NCI-H1105 (cell line): ENCODE measurements at regions not wholly inside any gene's neighbourhood (a gene's known extent, or its start where the extent isn't known, plus 50 kb on each side); places are given as distances from the start of the nearest gene placed in this dataset.
A peak's percentile ranks its signal among the peaks of the same experiment; 100 is the strongest.
"Not testable (repeated sequence)": the region's sequence is repeated elsewhere in the genome, so short reads cannot be mapped to it uniquely, and the experiment has no call there.

Experiments
- DNase-seq: peaks from one replicate; lab custom pipeline; 2025; lab: John Stamatoyannopoulos, UW

- DNase-seq: no peak
These were observed 253.3 kb upstream of the KIAA1217 start for GRCh38 chr10:23955456-23956225.

DNA sequence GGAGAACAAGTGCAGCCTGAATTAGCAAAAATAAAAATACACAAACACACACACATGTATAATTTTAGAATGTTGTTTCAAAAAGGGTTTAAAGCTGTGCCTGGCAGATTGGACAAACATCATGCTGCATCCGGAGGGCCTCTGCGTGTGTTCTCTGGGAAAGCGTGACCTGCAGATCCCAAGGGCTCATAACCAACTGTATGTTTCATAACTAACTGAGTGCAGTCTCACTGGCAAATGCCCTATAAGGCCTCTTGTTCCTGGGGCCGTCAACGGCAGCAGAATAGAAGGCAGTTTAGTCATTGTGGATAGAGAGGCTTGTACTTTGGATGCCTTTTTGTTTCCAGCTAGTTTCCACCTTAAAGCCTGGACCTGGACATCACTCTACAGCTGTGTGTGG, 243.8 kb upstream of the KIAA1217 start:
- DNase-seq: no peak

GRCh38 chr10:23965880-23966279, 243.1 kb upstream of the KIAA1217 start:
- DNase-seq: no peak

DNA sequence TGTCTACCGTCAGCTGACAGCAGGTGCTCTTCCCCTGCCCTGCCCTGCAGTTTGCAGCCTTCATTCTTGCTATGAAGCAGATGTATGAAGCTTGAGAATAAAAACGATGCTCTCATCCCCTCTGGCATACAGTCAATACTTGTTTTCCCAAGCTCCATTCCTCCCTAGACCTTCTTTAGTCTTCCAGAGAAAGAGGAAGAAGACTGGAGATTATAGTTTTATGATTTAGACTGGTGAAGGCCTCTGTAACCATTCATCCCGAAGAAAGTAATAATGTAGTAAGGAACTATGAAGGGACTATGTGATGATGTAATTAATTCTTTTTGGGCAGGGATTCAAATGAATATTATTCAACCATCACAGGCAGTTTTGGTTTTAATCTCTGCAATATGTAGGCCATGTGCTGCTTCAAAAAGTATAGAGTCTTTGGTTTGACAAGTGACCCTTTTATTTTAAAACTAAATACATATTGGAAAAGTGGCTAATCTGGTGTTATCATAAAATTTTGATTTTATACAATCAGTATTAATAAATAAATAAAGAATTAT, 242.4 kb upstream of the KIAA1217 start:
- no peak for DNase-seq

GRCh38 chr10:23968301-23968700, 240.6 kb upstream of the KIAA1217 start:
- no peak for DNase-seq

- DNase-seq: no peak
These were observed 234.1 kb upstream of the KIAA1217 start for GRCh38 chr10:23974746-23975272.

- DNase-seq: no peak
These were observed 233.5 kb upstream of the KIAA1217 start for GRCh38 chr10:23975431-23975830.

GRCh38 chr10:23976275-23976674, 232.7 kb upstream of the KIAA1217 start:
- no peak for DNase-seq

GRCh38 chr10:23978317-23978716, 230.6 kb upstream of the KIAA1217 start:
- DNase-seq: no peak

DNA sequence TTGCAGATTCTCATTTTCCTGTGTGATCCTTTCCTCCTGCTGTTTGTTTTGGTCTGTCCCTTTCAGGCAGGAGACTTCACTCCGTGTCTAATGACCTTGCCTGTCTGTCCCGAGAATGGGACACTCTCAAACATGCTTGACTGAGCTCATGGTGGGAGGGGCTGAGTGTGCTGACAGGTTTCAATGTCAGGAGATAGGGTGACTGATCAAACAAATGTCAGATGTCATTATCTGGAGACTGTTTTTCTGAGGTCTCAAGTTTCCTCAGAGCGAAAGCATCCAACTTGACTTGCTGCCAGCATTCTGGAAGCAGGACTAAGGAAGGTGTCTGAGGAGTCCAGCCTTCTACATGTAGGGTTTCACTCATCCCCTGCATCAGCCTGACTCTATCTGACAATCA, 228.8 kb upstream of the KIAA1217 start:
- no peak for DNase-seq

- DNase-seq: no peak
These were observed 227.2 kb upstream of the KIAA1217 start for GRCh38 chr10:23981520-23982309.

DNA sequence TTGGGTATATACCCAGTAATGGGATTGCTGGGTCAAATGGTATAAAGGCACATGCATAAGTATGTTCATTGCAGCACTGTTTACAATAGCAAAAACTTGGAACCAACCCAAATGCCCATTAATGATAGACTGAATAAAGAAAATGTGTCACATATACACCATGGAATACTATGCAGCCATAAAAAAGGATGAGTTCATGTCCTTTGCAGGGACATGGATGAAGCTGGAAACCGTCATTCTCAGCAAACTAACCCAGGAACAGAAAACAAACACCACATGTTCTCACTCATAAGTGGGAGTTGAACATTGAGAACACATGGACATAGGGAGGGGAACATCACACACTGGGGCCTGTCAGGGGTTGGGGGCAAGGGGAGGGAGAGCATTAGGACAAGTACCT, 224.5 kb upstream of the KIAA1217 start:
- DNase-seq: not testable (repeated sequence)

GRCh38 chr10:23988006-23988405, 220.9 kb upstream of the KIAA1217 start:
- no peak for DNase-seq

DNA sequence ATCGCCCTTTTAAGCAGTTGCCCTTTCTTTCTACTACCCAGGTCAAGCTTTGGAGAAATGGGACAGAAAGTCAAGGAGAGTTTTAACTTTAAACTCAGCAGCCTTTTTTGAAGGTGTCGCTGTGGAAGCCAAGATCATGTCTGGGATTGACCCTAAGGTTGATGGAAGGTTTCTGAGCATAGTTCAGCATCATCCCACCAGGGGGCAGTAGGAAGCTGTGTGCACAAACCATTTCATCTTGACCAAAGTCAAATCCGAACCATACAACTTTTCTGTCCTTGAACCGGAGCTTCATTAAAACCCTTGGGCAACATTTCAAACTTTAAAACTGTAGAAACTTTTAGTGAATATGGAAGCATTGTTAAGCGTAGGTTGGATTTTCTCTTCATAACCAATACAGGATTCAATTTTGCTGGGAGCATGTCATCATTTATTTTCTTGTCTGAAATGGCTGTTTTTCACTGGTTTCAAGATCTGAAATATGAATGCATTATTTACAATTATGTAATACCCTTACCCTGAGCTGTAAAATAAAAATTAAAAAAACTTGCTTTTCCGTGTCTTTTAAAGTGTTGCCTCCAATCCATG, 214.4 kb upstream of the KIAA1217 start:
- peak; percentile 7 for DNase-seq

GRCh38 chr10:23999445-23999844, 209.5 kb upstream of the KIAA1217 start:
- no peak for DNase-seq

GRCh38 chr10:24000271-24000813, 208.6 kb upstream of the KIAA1217 start:
- DNase-seq: no peak

DNA sequence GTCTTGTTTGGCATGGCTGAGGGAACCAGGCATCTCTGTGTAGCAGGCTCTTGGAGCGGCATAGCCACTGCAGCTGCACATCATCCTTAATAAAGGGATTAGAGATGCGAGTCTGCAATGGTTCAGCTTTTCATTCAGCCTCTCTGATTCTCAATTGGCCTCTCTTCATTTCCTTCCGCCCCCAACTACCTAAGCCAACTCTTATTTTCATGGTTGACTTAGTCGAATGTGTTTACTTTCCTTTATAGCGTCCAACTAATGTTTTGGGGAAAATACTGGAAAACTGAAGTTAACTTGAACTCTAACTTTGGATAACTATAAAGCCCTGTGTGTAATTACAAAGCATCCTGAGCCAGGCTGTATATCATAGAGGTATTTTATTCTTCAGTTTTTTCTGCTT, 202.2 kb upstream of the KIAA1217 start:
- DNase-seq: no peak

DNA sequence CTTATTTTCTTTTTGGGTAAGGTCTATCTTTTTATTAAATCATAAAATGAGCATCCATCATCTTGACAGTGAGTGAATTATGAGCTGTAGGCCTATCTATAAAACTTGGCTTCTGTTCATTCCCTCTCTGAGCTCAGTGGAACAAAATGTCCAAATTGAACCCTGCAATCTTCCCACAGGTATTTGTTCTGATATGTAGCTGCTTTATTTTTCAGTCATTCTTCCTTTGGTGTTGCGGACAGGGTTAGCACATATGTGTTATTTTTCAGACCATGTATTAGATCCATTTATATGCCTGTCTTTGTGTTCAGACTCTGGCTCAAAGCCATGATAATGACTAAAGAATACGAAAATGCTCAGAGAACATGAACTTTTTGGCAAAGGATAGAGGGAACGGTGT, 201.6 kb upstream of the KIAA1217 start:
- DNase-seq: no peak

DNA sequence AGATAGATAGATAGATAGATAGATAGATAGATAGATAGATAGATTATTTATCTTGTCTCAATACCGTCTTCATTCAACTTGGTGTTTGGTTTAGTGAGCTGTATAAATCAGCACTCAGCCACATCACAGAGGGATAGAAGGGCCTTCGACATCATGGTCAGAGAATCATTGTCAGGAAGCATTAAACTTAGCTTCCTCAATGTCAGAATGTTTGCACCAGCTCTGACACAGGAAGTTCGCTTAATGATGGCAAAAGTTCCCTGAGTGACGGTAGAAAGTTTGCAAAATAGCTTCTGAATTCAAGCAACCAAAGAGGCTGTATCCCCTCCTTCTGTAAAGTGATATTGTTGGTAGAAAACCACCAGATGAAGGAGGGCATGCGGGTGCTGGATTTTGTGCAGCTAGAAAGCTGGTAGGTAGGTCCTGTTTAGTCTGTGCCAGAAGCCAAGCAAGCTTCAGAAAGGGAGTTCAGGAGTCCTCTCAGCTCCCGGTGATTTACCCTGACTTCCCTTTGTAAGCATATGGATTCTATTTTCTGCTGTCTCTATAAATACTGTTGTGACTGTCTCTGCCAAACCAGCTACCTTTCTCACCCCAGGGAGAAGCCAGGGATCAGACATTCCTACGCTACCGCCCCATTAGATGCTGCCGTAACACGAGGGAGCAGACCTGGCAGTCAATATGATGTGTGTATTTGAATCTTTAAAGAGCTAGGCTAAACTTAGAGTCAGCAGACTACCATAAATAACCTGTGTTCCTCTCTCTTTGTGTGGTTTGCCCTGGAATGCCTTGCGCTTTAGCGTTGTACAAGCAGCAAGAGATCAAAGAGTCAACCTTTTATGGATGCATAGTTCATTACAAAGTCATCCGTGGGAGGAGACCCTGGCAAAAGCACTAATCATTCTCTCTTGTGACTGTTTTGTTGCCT, 200.5 kb upstream of the KIAA1217 start:
- DNase-seq: no peak

- no peak for DNase-seq
These were observed 199.8 kb upstream of the KIAA1217 start for GRCh38 chr10:24009115-24009514.

GRCh38 chr10:24009736-24010135, 199.2 kb upstream of the KIAA1217 start:
- DNase-seq: no peak
